ENCODE measurements at regions not wholly inside any gene's neighbourhood (a gene's known extent, or its start where the extent isn't known, plus 50 kb on each side); places are given as distances from the start of the nearest gene placed in this dataset.
"Not testable (repeated sequence)": the region's sequence is repeated elsewhere in the genome, so short reads cannot be mapped to it uniquely, and the experiment has no call there.

- no peak for DNase-seq
Measured at GRCh38 chr10:8825611-8826010, 771.1 kb downstream of the GATA3 start.

- no peak for DNase-seq
Measured at GRCh38 chr10:8829592-8829991, 775.1 kb downstream of the GATA3 start.

GRCh38 chr10:8830048-8830447, 775.6 kb downstream of the GATA3 start:
- no peak for DNase-seq

- DNase-seq, result peak; percentile 24
Measured at GRCh38 chr10:8830876-8831275, 776.4 kb downstream of the GATA3 start.

- no peak for DNase-seq
Measured at GRCh38 chr10:8835453-8836167, 781.1 kb downstream of the GATA3 start.

GRCh38 chr10:8840356-8840755, 785.9 kb downstream of the GATA3 start:
- DNase-seq, result no peak

GRCh38 chr10:8844141-8844540, 789.7 kb downstream of the GATA3 start:
- DNase-seq, result no peak

- DNase-seq, result no peak
Measured at GRCh38 chr10:8852546-8852945, 798.1 kb downstream of the GATA3 start.

- DNase-seq, result no peak
Measured at GRCh38 chr10:8853048-8853447, 798.6 kb downstream of the GATA3 start.

- DNase-seq, result not testable (repeated sequence)
Measured at GRCh38 chr10:8868924-8869323, 814.4 kb downstream of the GATA3 start.

- DNase-seq, result no peak
Measured at GRCh38 chr10:8873310-8873709, 818.8 kb downstream of the GATA3 start.

GRCh38 chr10:8874268-8874667, 819.8 kb downstream of the GATA3 start:
- no peak for DNase-seq

GRCh38 chr10:8874972-8875371, 820.5 kb downstream of the GATA3 start:
- DNase-seq, result no peak

GRCh38 chr10:8876171-8876570, 821.7 kb downstream of the GATA3 start:
- DNase-seq, result no peak

- no peak for DNase-seq
Measured at GRCh38 chr10:8889538-8889937, 835.0 kb downstream of the GATA3 start.

GRCh38 chr10:8893102-8893501, 838.6 kb downstream of the GATA3 start:
- no peak for DNase-seq

GRCh38 chr10:8894148-8894547, 839.7 kb downstream of the GATA3 start:
- DNase-seq, result no peak

GRCh38 chr10:8897769-8898168, 843.3 kb downstream of the GATA3 start:
- DNase-seq, result peak; percentile 23

- DNase-seq, result peak; percentile 40
Measured at GRCh38 chr10:8898745-8899330, 844.4 kb downstream of the GATA3 start.

GRCh38 chr10:8902926-8903325, 848.4 kb downstream of the GATA3 start:
- no peak for DNase-seq

- DNase-seq, result no peak
Measured at GRCh38 chr10:8908013-8908412, 853.5 kb downstream of the GATA3 start.

GRCh38 chr10:8910314-8910713, 855.8 kb downstream of the GATA3 start:
- DNase-seq, result no peak

GRCh38 chr10:8911032-8911431, 856.5 kb downstream of the GATA3 start:
- no peak for DNase-seq

- DNase-seq, result no peak
Measured at GRCh38 chr10:8912108-8912507, 857.6 kb downstream of the GATA3 start.

GRCh38 chr10:8913720-8914119, 859.2 kb downstream of the GATA3 start:
- no peak for DNase-seq

All from CD4-positive, alpha-beta T cell treated with Interleukin-17A for 1 hour (primary cell).